GM19023 (cell line): ENCODE measurements at regions not wholly inside any gene's neighbourhood (a gene's known extent, or its start where the extent isn't known, plus 50 kb on each side); places are given as distances from the start of the nearest gene placed in this dataset.
"Not testable (repeated sequence)": the region's sequence is repeated elsewhere in the genome, so short reads cannot be mapped to it uniquely, and the experiment has no call there.

Source experiments
- ATAC-seq: cut with Tn5 transposase; IDR thresholded peaks from one replicate; pipeline ENCODE4 v1.9.1; 2021; ENCODE audit warnings: mild to moderate bottlenecking, moderate library complexity; ENCODE audit not compliant: unreplicated experiment

GRCh38 chr1:9459816-9460407, 79.4 kb upstream of the SLC25A33 start:
- ATAC-seq, result no peak

- no peak for ATAC-seq
These were observed 73.6 kb upstream of the SLC25A33 start for GRCh38 chr1:9465640-9466039.

- ATAC-seq, result no peak
These were observed 72.2 kb upstream of the SLC25A33 start for GRCh38 chr1:9466780-9467758.

GRCh38 chr1:9469882-9470281, 69.4 kb upstream of the SLC25A33 start:
- ATAC-seq, result not testable (repeated sequence)

- ATAC-seq, result no peak
These were observed 67.6 kb upstream of the SLC25A33 start for GRCh38 chr1:9471679-9472078.

- no peak for ATAC-seq
These were observed 66.8 kb upstream of the SLC25A33 start for GRCh38 chr1:9472386-9473031.

GRCh38 chr1:9473032-9473807, 66.0 kb upstream of the SLC25A33 start:
- no peak for ATAC-seq

- ATAC-seq, result no peak
These were observed 64.1 kb upstream of the SLC25A33 start for GRCh38 chr1:9475061-9475627.

GRCh38 chr1:9476790-9477463, 62.3 kb upstream of the SLC25A33 start:
- ATAC-seq, result no peak

GRCh38 chr1:9477535-9477934, 61.7 kb upstream of the SLC25A33 start:
- ATAC-seq, result no peak

GRCh38 chr1:9478021-9478420, 61.2 kb upstream of the SLC25A33 start:
- no peak for ATAC-seq

- ATAC-seq, result no peak
These were observed 58.2 kb upstream of the SLC25A33 start for GRCh38 chr1:9481048-9481447.

GRCh38 chr1:9482403-9482802, 56.9 kb upstream of the SLC25A33 start:
- ATAC-seq, result no peak

- ATAC-seq, result no peak
These were observed 56.3 kb upstream of the SLC25A33 start for GRCh38 chr1:9482816-9483572.

- ATAC-seq, result no peak
These were observed 52.7 kb upstream of the SLC25A33 start for GRCh38 chr1:9486466-9487140.
